ENCODE measurements at regions not wholly inside any gene's neighbourhood (a gene's known extent, or its start where the extent isn't known, plus 50 kb on each side); places are given as distances from the start of the nearest gene placed in this dataset.

GRCh38 chr11:109747839-109748238 is 325.8 kb downstream of the C11orf87 start:
- Mint-ChIP-seq H3K27me3 (peaks cover 0 to 1% of the 10 kb centered on the region in 2 donors), H3K36me3 (no peaks in the 10 kb centered on the region), H3K27ac (no peak overlapping the region), H3K4me3 (no peak overlapping the region), H3K9me3 (peaks cover 0 to 4% (median 0%) of the 10 kb centered on the region in 8 donors), H3K4me1 (no peaks in the 10 kb centered on the region)
- H3K36me3 ChIP-seq (ENCODE audit: insufficient read depth, low read length): no peaks in the 10 kb centered on the region
- no peaks in the 10 kb centered on the region for H3K9me3 ChIP-seq (ENCODE audit: control insufficient read depth in 1 of 2, low read length in 2 of 2)
- H3K27ac ChIP-seq (ENCODE audit: low read depth, low read length): no peak overlapping the region
- intact Hi-C loops (cut with micrococcal nuclease): no loop called here
- ChIA-PET POLR2A (ENCODE audit: partially characterized antibody) (no interaction called here), CTCF (ENCODE audit: partially characterized antibody) (no interaction called here)
- H3K4me3 ChIP-seq (ENCODE audit: low read length in 2 of 2): no peak overlapping the region
- no peaks in the 10 kb centered on the region for H3K4me1 ChIP-seq (ENCODE audit: insufficient read depth, low read length)
- DNase-seq: no peak
- no peaks in the 10 kb centered on the region for H3K27me3 ChIP-seq (ENCODE audit: insufficient read depth, low read length)

GRCh38 chr11:109749476-109749875 is 327.5 kb downstream of the C11orf87 start:
- H3K4me3 Mint-ChIP-seq: no peak overlapping the region

GRCh38 chr11:109750964-109751363 is 329.0 kb downstream of the C11orf87 start:
- no peak overlapping the region for H3K4me3 ChIP-seq (ENCODE audit: low read length in 2 of 2)
- Mint-ChIP-seq H3K27ac (no peak overlapping the region), H3K36me3 (no peaks in the 10 kb centered on the region), H3K9me3 (peaks cover 0 to 7% (median 0%) of the 10 kb centered on the region in 8 donors), H3K27me3 (peaks cover 0 to 1% of the 10 kb centered on the region in 2 donors), H3K4me3 (no peak overlapping the region), H3K4me1 (no peaks in the 10 kb centered on the region)
- no peaks in the 10 kb centered on the region for H3K36me3 ChIP-seq (ENCODE audit: insufficient read depth, low read length)
- no peak for DNase-seq
- no peak overlapping the region for H3K27ac ChIP-seq (ENCODE audit: low read depth, low read length)
- H3K4me1 ChIP-seq (ENCODE audit: insufficient read depth, low read length): no peaks in the 10 kb centered on the region
- no peaks in the 10 kb centered on the region for H3K9me3 ChIP-seq (ENCODE audit: control insufficient read depth in 1 of 2, low read length in 2 of 2)
- POLR2A ChIA-PET (ENCODE audit: partially characterized antibody): no interaction called here
- H3K27me3 ChIP-seq (ENCODE audit: insufficient read depth, low read length): no peaks in the 10 kb centered on the region
- intact Hi-C loops (cut with micrococcal nuclease): no loop called here
- CTCF ChIA-PET (ENCODE audit: partially characterized antibody): no interaction called here

More at GRCh38 chr11:109749476-109749875, 327.5 kb downstream of the C11orf87 start:
- Histone ChIP-seq H3K27me3 (ENCODE audit: insufficient read depth, low read length) (no peaks in the 10 kb centered on the region), H3K27ac (ENCODE audit: low read depth, low read length) (no peak overlapping the region), H3K4me1 (ENCODE audit: insufficient read depth, low read length) (no peaks in the 10 kb centered on the region), H3K9me3 (ENCODE audit: control insufficient read depth in 1 of 2, low read length in 2 of 2) (no peaks in the 10 kb centered on the region), H3K4me3 (ENCODE audit: low read length in 2 of 2) (no peak overlapping the region), H3K36me3 (ENCODE audit: insufficient read depth, low read length) (no peaks in the 10 kb centered on the region)
- H3K27me3 Mint-ChIP-seq: peaks cover 0 to 1% of the 10 kb centered on the region in 2 donors
- ChIA-PET POLR2A (ENCODE audit: partially characterized antibody) (no interaction called here), CTCF (ENCODE audit: partially characterized antibody) (no interaction called here)
- DNase-seq: no peak
- H3K4me1 Mint-ChIP-seq: no peaks in the 10 kb centered on the region
- H3K27ac Mint-ChIP-seq: no peak overlapping the region
- H3K9me3 Mint-ChIP-seq: peaks cover 0 to 4% (median 0%) of the 10 kb centered on the region in 8 donors
- no peaks in the 10 kb centered on the region for H3K36me3 Mint-ChIP-seq
- intact Hi-C loops (cut with micrococcal nuclease): no loop called here

DNA sequence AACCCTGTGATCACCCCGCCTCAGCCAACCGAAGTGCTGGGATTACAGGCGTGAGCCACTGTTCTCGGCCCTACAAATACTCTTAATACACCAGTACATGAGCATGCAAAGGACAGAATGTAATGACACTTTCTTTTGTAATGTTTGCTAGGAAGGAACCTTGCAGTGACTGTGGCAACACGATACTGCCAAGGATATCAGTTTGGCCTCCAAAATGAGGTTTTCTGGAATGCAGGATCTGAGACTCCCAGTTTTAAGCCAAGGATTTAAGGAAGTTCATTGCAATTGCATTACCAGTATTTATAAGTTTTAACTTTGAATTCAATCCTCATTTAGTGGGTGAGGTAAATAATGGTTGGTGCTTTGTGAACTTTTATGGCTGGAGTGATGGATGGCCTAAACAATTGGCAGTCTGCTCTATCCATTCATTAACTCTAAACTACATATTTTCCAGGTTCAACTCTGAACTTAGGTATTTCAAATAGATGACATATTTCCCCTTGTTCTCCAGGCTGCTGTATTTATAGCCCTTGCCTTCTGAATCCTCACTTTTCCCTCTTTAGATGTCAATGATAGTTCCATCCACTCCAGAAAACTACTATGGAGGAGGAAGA is 330.3 kb downstream of the C11orf87 start:
- Histone ChIP-seq H3K27ac (ENCODE audit: low read depth, low read length) (no peak overlapping the region), H3K9me3 (ENCODE audit: control insufficient read depth in 1 of 2, low read length in 2 of 2) (no peaks in the 10 kb centered on the region), H3K4me1 (ENCODE audit: insufficient read depth, low read length) (no peaks in the 10 kb centered on the region), H3K36me3 (ENCODE audit: insufficient read depth, low read length) (no peaks in the 10 kb centered on the region), H3K4me3 (ENCODE audit: low read length in 2 of 2) (no peak overlapping the region), H3K27me3 (ENCODE audit: insufficient read depth, low read length) (no peaks in the 10 kb centered on the region)
- Mint-ChIP-seq H3K9me3 (peaks cover 0 to 6% (median under 1%) of the 10 kb centered on the region in 8 donors), H3K27ac (no peak overlapping the region), H3K27me3 (peaks cover 0 to 1% of the 10 kb centered on the region in 2 donors), H3K4me3 (no peak overlapping the region), H3K4me1 (no peaks in the 10 kb centered on the region), H3K36me3 (no peaks in the 10 kb centered on the region)
- DNase-seq: no peak
- ChIA-PET POLR2A (ENCODE audit: partially characterized antibody) (no interaction called here), CTCF (ENCODE audit: partially characterized antibody) (no interaction called here)
- intact Hi-C loops (cut with micrococcal nuclease): no loop called here

GRCh38 chr11:109756521-109756920 is 334.5 kb downstream of the C11orf87 start:
- CTCF ChIA-PET (ENCODE audit: partially characterized antibody): no interaction called here
- Mint-ChIP-seq H3K4me1 (no peaks in the 10 kb centered on the region), H3K36me3 (no peaks in the 10 kb centered on the region), H3K4me3 (no peak overlapping the region), H3K27me3 (no peaks in the 10 kb centered on the region), H3K27ac (no peak overlapping the region), H3K9me3 (peaks cover 0 to 9% (median 3%) of the 10 kb centered on the region in 8 donors)
- H3K27me3 ChIP-seq (ENCODE audit: insufficient read depth, low read length): no peaks in the 10 kb centered on the region
- intact Hi-C loops (cut with micrococcal nuclease): no loop called here
- H3K36me3 ChIP-seq (ENCODE audit: insufficient read depth, low read length): no peaks in the 10 kb centered on the region
- H3K4me3 ChIP-seq (ENCODE audit: low read length in 2 of 2): no peak overlapping the region
- H3K9me3 ChIP-seq (ENCODE audit: control insufficient read depth in 1 of 2, low read length in 2 of 2): peaks cover 0 to 3% of the 10 kb centered on the region in 2 donors
- no peak for DNase-seq
- POLR2A ChIA-PET (ENCODE audit: partially characterized antibody): no interaction called here
- no peak overlapping the region for H3K27ac ChIP-seq (ENCODE audit: low read depth, low read length)
- H3K4me1 ChIP-seq (ENCODE audit: insufficient read depth, low read length): no peaks in the 10 kb centered on the region

- ChIA-PET POLR2A (ENCODE audit: partially characterized antibody) (no interaction called here), CTCF (ENCODE audit: partially characterized antibody) (no interaction called here)
- no peak overlapping the region for H3K27ac Mint-ChIP-seq
- no peaks in the 10 kb centered on the region for H3K27me3 ChIP-seq (ENCODE audit: insufficient read depth, low read length)
- no peaks in the 10 kb centered on the region for H3K4me1 Mint-ChIP-seq
- intact Hi-C loops (cut with micrococcal nuclease): no loop called here
- H3K4me3 ChIP-seq (ENCODE audit: low read length in 2 of 2): no peak overlapping the region
- no peaks in the 10 kb centered on the region for H3K27me3 Mint-ChIP-seq
- H3K9me3 Mint-ChIP-seq: peaks cover 2 to 9% (median 3%) of the 10 kb centered on the region in 8 donors
- no peaks in the 10 kb centered on the region for H3K36me3 Mint-ChIP-seq
- H3K36me3 ChIP-seq (ENCODE audit: insufficient read depth, low read length): no peaks in the 10 kb centered on the region
- peaks cover 0 to 3% of the 10 kb centered on the region in 2 donors for H3K9me3 ChIP-seq (ENCODE audit: control insufficient read depth in 1 of 2, low read length in 2 of 2)
- H3K4me1 ChIP-seq (ENCODE audit: insufficient read depth, low read length): no peaks in the 10 kb centered on the region
- no peak overlapping the region for H3K27ac ChIP-seq (ENCODE audit: low read depth, low read length)
- DNase-seq: no peak
- no peak overlapping the region for H3K4me3 Mint-ChIP-seq
These were observed 335.0 kb downstream of the C11orf87 start for GRCh38 chr11:109756951-109757350.

DNA sequence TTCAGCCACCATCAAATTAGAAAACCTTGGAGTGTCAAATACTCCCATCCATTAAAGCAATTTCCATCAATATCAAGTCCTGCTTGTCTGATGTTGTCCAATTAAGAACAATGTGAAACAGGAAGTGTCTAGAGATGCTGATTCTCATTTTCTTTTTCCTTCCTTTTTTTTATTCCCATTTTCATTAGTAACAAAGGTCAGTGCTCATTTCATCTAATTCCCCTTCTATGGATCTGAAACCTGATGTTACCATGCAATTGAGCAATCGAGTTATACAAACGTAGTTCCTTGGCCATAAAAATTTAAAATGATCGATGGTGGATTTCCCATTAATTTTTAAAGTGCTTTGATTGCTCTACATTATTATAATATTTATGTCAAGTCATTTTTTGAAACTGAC is 330.6 kb upstream of the ZC3H12C start:
- ChIA-PET POLR2A (ENCODE audit: partially characterized antibody) (no interaction called here), CTCF (ENCODE audit: partially characterized antibody) (no interaction called here)
- H3K4me1 Mint-ChIP-seq: no peaks in the 10 kb centered on the region
- no peak overlapping the region for H3K4me3 Mint-ChIP-seq
- no peak overlapping the region for H3K4me3 ChIP-seq (ENCODE audit: low read length in 2 of 2)
- peaks cover 0 to 14% (median 3%) of the 10 kb centered on the region in 8 donors for H3K9me3 Mint-ChIP-seq
- H3K36me3 Mint-ChIP-seq: no peaks in the 10 kb centered on the region
- no peak overlapping the region for H3K27ac ChIP-seq (ENCODE audit: low read depth, low read length)
- peaks cover 0 to 3% of the 10 kb centered on the region in 2 donors for H3K9me3 ChIP-seq (ENCODE audit: control insufficient read depth in 1 of 2, low read length in 2 of 2)
- no peak for DNase-seq
- H3K27ac Mint-ChIP-seq: no peak overlapping the region
- H3K27me3 Mint-ChIP-seq: no peaks in the 10 kb centered on the region
- no peaks in the 10 kb centered on the region for H3K4me1 ChIP-seq (ENCODE audit: insufficient read depth, low read length)
- H3K27me3 ChIP-seq (ENCODE audit: insufficient read depth, low read length): no peaks in the 10 kb centered on the region
- no peaks in the 10 kb centered on the region for H3K36me3 ChIP-seq (ENCODE audit: insufficient read depth, low read length)
- intact Hi-C loops (cut with micrococcal nuclease): no loop called here

Data from CD4-positive, alpha-beta memory T cell (primary cell).